HG03108 (cell line): ENCODE measurements at regions not wholly inside any gene's neighbourhood (a gene's known extent, or its start where the extent isn't known, plus 50 kb on each side); places are given as distances from the start of the nearest gene placed in this dataset.
"Not testable (repeated sequence)": the region's sequence is repeated elsewhere in the genome, so short reads cannot be mapped to it uniquely, and the experiment has no call there.

Experiments used
- ATAC-seq: cut with Tn5 transposase; IDR thresholded peaks from one replicate; pipeline ENCODE4 v1.9.1; 2021; ENCODE audit warnings: moderate library complexity; ENCODE audit not compliant: unreplicated experiment

- ATAC-seq = no peak
These were observed 62.6 kb downstream of the PLXNA1 start for GRCh38 chr3:127045435-127046045.

GRCh38 chr3:127046690-127047089 is 63.8 kb downstream of the PLXNA1 start:
- not testable (repeated sequence) for ATAC-seq

DNA sequence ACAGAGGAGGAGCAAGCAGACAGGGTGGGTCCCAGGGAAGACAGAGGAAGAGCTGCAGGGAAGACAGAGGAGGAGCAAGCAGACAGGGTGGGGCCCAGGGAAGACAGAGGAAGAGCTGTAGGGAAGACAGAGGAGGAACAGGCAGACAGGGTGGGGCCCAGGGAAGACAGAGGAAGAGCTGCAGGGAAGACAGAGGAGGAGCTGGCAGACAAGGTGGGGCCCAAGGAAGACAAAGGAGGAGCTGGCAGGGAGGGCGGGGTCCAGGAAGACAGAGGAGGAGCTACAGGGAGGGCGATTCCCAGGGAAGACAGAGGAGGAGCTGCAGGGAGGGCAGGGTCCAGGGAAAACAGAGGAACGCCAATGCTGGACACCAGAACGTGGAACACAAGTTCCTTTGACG is 66.5 kb downstream of the PLXNA1 start:
- ATAC-seq = no peak

DNA sequence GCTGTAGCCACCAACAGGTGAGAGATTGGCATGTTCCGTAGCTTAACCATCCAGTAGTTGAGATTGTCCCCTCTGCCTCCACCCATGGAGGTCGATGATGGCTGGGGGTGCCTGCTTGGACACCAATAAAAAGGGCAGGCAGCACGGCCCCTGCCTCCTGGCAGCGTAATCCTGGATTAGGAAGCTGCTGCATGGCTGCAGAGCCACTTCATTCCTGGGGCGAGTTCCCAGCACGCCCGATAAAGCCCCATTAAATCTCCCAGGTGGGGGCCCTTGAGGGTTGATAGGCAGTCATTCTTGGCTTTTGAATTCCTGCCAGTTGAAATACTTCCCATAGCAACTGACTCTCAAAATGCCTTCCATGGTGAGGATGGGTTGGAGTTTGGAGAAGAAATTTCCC is 67.8 kb downstream of the PLXNA1 start:
- no peak for ATAC-seq

DNA sequence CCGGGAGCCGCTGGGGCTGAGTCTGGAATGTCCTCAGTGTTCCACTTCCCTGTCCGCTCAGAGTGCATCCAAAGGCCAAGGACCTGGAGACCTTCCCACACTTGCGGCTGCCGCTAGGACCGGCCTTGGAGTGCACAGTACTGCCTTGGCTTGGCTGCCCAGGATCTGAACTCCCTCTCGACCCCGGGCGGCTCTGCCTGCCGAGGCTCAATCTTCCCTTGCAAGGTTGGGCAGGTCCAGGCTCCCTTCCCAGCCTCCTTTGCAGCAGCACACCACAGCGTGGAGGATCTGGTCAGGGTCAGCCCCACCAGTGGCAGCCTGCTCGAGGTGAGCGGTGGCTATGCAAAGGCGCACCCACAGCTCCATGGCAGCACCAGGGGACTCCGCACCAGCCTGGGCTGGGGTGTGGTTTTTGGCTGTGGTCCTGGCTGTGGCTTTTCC is 69.2 kb downstream of the PLXNA1 start:
- no peak for ATAC-seq

DNA sequence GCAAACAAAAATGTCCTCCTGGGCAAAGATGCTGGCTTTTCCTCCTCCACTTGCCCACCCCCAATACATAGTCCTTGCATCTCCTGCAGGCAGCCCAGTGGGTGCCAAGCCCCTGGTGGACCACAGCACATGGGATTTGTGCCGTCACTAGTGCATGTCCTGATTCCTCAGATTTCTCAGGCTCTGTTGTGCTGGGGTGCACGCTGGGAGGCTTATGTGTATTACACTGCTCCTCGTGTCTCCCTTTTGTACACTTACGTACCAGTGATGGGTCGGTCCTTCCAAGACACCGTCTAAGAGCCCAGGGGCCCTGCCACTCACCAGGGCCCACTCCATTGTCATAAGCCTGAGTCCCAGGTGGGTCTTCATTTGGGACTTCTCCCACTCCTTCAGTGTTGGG is 70.1 kb downstream of the PLXNA1 start:
- no peak for ATAC-seq

DNA sequence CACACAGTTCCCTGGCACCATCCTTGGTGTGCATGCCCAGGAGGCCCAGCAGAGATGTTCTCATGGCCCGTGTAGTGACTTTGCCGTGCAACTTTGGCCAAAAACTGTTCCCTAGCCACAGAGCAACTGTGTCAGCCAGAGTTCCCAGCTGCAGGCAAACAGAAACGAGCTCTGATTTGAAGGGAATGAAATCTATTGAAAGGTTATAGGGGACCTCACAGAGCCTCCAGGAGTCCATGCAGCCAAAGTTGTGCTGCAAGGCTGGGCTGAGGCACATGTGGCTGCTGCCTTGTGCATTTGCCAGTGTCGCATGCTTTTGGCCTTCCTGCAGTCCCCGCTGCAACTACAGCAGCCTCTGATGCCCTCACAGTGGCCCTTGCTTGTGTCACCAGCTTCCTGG is 70.5 kb downstream of the PLXNA1 start:
- ATAC-seq = no peak

GRCh38 chr3:127053979-127054378 is 71.1 kb downstream of the PLXNA1 start:
- ATAC-seq = no peak

- ATAC-seq = no peak
These were observed 73.4 kb downstream of the PLXNA1 start for GRCh38 chr3:127056281-127056680.

GRCh38 chr3:127056976-127057375 is 74.1 kb downstream of the PLXNA1 start:
- ATAC-seq = no peak

GRCh38 chr3:127059072-127059471 is 76.2 kb downstream of the PLXNA1 start:
- no peak for ATAC-seq

- no peak for ATAC-seq
These were observed 78.7 kb downstream of the PLXNA1 start for GRCh38 chr3:127061641-127062040.

DNA sequence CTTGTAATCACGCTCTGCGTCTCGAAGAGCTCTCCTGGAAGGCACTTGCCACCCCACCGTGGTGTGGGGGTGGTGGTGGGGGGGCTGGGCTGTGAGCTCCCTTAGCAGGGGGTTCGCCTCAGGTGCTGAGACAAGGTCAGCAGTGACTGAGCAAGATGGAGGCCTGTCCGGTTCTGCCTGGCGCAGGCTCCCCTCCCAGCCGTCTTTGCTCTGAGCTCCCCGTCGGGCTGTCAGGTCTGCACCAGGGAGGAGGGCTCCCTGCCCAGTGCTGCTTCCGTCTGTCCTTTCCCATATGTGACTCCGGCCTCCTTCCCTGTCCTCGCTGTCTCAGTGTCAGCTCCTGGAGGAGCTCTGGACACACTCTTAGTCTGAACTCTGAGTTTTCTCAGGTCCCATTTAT is 80.0 kb downstream of the PLXNA1 start:
- ATAC-seq = no peak

GRCh38 chr3:127063916-127064315 is 81.0 kb downstream of the PLXNA1 start:
- no peak for ATAC-seq

DNA sequence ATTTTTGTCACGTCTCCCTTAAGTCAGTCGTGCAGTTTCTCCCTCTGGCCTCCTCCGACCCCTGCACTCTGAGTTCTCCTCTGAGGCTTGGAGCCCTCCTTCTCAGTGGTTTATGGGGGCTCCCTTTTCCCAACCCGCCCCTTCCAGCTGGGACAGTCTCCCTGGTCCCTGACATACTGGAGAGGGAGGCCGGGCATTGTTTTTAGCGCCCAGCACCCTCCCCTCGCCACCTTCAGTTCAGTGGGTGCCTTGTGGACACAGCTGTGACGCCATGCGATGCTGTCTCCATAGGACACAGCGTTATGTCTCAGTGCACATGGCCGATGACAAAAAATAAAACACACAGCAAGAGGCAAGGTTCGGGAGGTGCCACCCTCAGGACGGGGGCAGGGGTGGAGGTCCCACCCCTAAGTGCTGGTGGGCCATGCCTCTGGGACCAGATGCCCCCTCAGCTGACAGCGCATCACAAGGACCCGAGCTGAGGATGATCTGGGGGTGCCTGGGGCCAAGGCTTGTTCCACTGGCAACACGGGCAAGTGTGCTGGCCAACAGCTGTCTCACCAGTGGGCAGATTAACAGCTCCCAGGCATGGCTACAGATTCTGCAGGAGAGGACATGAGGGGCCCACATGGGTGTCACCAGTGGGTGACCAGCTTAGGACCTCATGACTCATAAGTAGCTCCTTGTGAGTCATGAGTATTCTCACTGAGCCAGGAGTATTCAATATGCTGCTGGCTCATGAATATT is 81.6 kb downstream of the PLXNA1 start:
- no peak for ATAC-seq

DNA sequence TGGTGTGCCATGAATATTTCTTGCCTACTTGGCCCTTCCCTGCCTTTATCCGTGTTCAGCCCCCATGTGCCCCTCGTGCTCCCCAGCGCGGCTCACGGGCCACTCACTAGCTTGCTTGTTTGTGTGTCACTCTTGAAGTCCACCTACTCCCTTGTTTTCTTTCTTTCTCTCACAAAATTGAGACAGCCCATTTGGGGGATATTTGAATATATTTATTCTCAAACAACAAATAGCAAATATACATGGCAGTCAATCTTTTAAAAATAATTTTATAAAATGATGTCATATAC is 82.2 kb downstream of the PLXNA1 start:
- no peak for ATAC-seq

DNA sequence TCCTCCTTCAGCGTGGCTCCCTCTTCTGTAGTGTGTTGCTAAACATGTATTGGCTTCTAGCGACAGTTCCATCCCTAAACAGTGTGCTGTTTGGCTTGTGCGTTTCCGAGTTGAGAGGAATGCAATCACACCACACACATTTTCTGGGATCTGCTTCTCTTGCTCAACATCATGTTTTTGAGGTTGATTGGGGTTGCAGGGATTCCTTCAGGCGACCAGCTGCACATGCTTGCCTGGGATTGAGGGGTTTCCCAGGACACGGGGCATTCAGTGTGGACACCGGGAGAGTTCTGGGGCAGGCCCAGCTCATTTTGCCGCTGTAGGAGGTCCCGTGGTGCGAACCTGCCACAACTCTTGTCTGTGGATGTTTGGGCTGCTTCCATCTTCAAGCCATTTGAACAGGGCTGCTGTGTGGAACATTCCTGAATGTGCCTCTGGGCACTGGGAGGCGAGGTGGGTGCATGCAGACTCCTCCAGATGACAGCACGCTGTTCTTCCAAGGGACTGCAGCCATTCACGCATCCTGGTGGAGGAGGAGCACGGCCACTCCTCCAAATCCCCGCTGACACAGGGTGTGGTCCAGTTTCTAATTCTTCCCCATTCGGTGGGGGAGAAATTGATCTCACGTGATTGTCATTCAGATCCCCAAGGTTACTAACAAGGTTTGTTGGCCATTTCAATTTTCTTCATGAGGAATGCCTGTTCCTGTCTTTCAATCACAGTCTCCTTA is 82.8 kb downstream of the PLXNA1 start:
- no peak for ATAC-seq

GRCh38 chr3:127066635-127067034 is 83.7 kb downstream of the PLXNA1 start:
- no peak for ATAC-seq

DNA sequence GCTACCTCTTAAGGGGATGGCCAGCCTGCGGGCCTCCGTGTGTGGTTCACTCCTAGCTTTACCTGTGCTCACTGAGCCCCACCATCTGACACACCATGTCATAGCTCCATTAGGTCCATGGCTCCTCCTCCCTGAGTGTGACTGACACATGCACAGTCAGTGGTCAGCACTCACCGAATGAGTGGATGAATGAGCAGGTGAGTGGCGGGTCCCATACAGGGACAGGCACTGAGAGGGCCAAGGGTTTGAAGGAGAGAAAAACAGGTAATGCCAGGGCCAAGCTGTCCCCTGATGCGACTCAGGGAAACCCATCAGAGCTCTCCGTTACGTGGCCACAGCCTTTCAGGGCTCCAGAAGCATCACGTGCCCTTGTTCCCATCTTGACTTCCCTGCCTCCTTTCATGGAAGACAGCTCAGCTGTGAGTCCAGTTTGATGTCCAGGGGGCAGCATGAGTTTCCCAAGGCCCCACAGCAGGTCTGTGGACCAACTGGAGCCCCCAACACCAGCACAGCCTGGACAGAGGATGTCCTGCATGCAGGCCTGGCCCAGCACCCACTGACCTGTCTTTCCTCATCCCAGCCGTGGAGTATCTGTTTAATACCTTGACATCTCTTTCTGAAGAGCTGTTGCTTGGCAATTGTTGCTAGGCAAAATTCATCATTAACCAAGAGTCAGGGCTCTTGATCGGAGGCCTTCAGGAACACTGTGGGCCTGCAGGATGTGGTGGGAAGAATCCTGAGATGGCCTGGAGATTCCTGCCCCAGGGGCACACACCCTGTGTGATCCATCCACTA is 84.4 kb downstream of the PLXNA1 start:
- ATAC-seq = no peak

DNA sequence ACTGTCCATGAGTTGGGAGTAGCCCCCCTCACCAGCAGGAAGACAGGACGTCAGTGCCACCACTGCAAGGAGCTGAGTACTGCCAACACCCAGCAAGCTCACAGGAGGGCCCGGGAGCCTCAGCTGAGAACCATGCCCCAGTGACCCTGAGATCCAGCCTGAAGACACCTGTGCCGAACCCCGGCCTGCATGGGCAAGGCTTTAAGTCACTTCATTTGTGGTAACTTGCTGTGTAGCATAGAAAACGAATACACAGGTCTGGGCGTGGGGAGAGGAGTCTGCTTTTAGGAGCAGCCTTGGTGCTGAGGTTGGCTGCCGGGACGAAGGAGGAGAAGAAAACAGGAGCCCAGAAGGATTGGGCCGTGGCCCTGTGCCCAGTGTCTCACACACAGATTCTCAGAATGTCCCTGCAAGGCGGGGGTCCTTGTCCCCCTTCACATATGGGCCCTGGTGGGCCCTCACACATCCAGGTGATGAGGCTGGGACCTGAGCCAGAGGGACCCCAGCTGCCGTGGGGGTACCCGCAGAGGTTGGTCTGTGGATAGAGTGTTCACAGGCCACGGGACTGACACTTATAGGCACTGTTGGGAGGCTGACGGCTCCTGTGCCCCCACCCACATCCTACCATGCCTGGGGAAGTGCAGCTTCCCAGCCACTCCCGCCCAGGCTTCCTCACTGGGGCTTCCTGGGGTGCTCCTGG is 85.3 kb downstream of the PLXNA1 start:
- no peak for ATAC-seq

DNA sequence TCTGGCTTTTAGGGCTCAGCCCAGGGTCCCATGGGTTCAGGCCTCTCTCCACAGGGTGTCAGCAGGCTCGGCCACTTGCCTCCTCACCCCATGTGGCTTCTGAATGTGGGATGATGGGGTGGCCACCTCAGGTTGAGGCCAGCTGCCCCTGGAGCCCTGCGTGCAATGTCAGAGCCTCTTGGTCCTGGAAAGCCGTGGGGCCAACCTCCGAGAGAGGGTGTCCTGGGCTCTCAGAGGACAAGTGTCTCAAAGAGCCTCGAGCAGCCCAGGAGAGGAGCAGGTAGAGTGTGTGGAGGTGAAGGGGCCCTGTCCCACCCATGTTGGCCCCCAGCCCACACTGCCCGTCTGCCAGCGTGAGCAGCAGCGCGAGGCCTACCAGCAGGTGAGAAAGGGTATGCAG is 86.0 kb downstream of the PLXNA1 start:
- no peak for ATAC-seq
